Gastroesophageal sphincter (tissue), 4 donors: ENCODE measurements at regions not wholly inside any gene's neighbourhood (a gene's known extent, or its start where the extent isn't known, plus 50 kb on each side); places are given as distances from the start of the nearest gene placed in this dataset.

Experiments used
- ATAC-seq: fragments of 150-250 bp; one replicate; pipeline ENCODE4 v1.9.1; 2016; ENCODE audit warnings: mild to moderate bottlenecking, moderate library complexity
- H3K27ac ChIP-seq, 4 donors: fragments of 200-600 bp; sonication (generic) in 3 of 4; 1 replicate in 3 of 4; 2 replicates in 1 of 4; pipeline ENCODE4 v1.5.1; 2016 to 2019
- H3K27me3 ChIP-seq: fragments of 200-600 bp; sonication (generic); one replicate; pipeline ENCODE4 v1.5.1; 2019
- H3K36me3 ChIP-seq, 2 donors: fragments of 200-600 bp; sonication (generic); one replicate each; pipeline ENCODE4 v1.5.1; 2019; ENCODE audit warnings: control low read depth in 1 of 2
- H3K4me1 ChIP-seq, 3 donors: fragments of 200-600 bp; sonication (generic); 1 replicate in 2 of 3; 2 replicates in 1 of 3; pipeline ENCODE4 v1.5.1; 2016 to 2019; ENCODE audit warnings: control low read depth in 2 of 3
- H3K4me3 ChIP-seq, 2 donors: fragments of 200-600 bp; sonication (generic); one replicate each; pipeline ENCODE4 v1.5.1; 2019; ENCODE audit warnings: mild to moderate bottlenecking in 1 of 2, moderate library complexity in 1 of 2
- H3K9me3 ChIP-seq, 3 donors: fragments of 200-600 bp; sonication (generic); one replicate each; pipeline ENCODE4 v1.5.1; 2017 to 2019; ENCODE audit warnings: control low read depth in 2 of 3
- CTCF ChIP-seq, 4 experiments: fragments of 200-600 bp in 2 of 4; fragments of 450-650 bp in 2 of 4; sonication (generic) in 1 of 4; IDR thresholded peaks; one replicate each; pipeline ENCODE4 v1.5.1; 2017 to 2019; ENCODE audit warnings: antibody characterized with exemption in 4 of 4, mild to moderate bottlenecking in 2 of 4, moderate library complexity in 2 of 4
- EP300 ChIP-seq: sonication (generic); formaldehyde crosslinking; IDR thresholded peaks from one replicate; pipeline ENCODE4 v1.6.1; 2017; ENCODE audit warnings: antibody characterized with exemption, mild to moderate bottlenecking
- POLR2A ChIP-seq, 2 donors: fragments of 450-650 bp; IDR thresholded peaks; one replicate each; pipeline ENCODE4 v1.6.1; 2017; ENCODE audit warnings: antibody characterized with exemption in 2 of 2, mild to moderate bottlenecking in 2 of 2, moderate library complexity in 1 of 2
- POLR2AphosphoS5 ChIP-seq: sonication (generic); formaldehyde crosslinking; IDR thresholded peaks from one replicate; pipeline ENCODE4 v1.6.1; 2017; ENCODE audit warnings: antibody characterized with exemption
- WGBS, 2 donors: methylation state at CpG; one replicate each; pipeline ENCODE4 v1.1.5; 2018; ENCODE audit warnings: low coverage in 1 of 2; 5-methylcytosine and 5-hydroxymethylcytosine counted together

GRCh38 chr15:38991126-38991525, 426.5 kb upstream of the RASGRP1 start:
- no peak for ATAC-seq
- TF ChIP-seq CTCF (IDR thresholded peaks at IDR 0.05) (peak in 3 of 4 experiments; percentile 47 to 58 (median 52)), POLR2A (IDR thresholded peaks at IDR 0.05) (no peak)
- WGBS, 2 donors, result 38 to 61% methylated on average over 2 of the region's 4 CpGs
- H3K27ac ChIP-seq, result no peak overlapping the region
- H3K9me3 ChIP-seq, result no peaks in the 10 kb centered on the region
- no peaks in the 10 kb centered on the region for H3K27me3 ChIP-seq
- H3K4me3 ChIP-seq, result no peak overlapping the region
- H3K4me1 ChIP-seq, result peaks cover 0 to 20% (median 0%) of the 10 kb centered on the region in 3 donors
- H3K36me3 ChIP-seq, result no peaks in the 10 kb centered on the region

GRCh38 chr15:38991701-38992100, 427.1 kb upstream of the RASGRP1 start:
- ATAC-seq, result no peak
- Histone ChIP-seq H3K4me3 (no peak overlapping the region), H3K9me3 (no peaks in the 10 kb centered on the region), H3K36me3 (no peaks in the 10 kb centered on the region), H3K27me3 (no peaks in the 10 kb centered on the region), H3K4me1 (peaks cover 0 to 25% (median 4%) of the 10 kb centered on the region in 3 donors), H3K27ac (no peak overlapping the region)
- TF ChIP-seq POLR2A (IDR thresholded peaks at IDR 0.05), result no peak
- TF ChIP-seq EP300, result no peak
- 80 to 100% methylated on average over 2 of the region's 2 CpGs for WGBS, 2 donors

GRCh38 chr15:38992506-38992905, 427.9 kb upstream of the RASGRP1 start:
- peaks cover 0 to 29% (median 6%) of the 10 kb centered on the region in 3 donors for H3K4me1 ChIP-seq
- no peaks in the 10 kb centered on the region for H3K9me3 ChIP-seq
- ATAC-seq, result no peak
- no peak overlapping the region for H3K4me3 ChIP-seq
- TF ChIP-seq EP300 (no peak), POLR2AphosphoS5 (no peak), CTCF (IDR thresholded peaks at IDR 0.05) (no peak), POLR2A (IDR thresholded peaks at IDR 0.05) (no peak)
- H3K27me3 ChIP-seq, result no peaks in the 10 kb centered on the region
- H3K36me3 ChIP-seq, result no peaks in the 10 kb centered on the region
- H3K27ac ChIP-seq, result no peak overlapping the region
- 45 to 64% methylated on average over 3 to 4 of the region's 4 CpGs for WGBS, 2 donors

- WGBS, 2 donors, result 90 to 95% methylated on average over 2 of the region's 2 CpGs
- Histone ChIP-seq H3K27me3 (no peaks in the 10 kb centered on the region), H3K36me3 (no peaks in the 10 kb centered on the region), H3K9me3 (no peaks in the 10 kb centered on the region), H3K4me3 (no peak overlapping the region), H3K4me1 (peaks cover 0 to 29% (median 6%) of the 10 kb centered on the region in 3 donors), H3K27ac (no peak overlapping the region)
- no peak for ATAC-seq
- TF ChIP-seq POLR2AphosphoS5, result no peak
- no peak for TF ChIP-seq CTCF (IDR thresholded peaks at IDR 0.05)
Observed at GRCh38 chr15:38992930-38993329, 428.3 kb upstream of the RASGRP1 start.

GRCh38 chr15:38994310-38994709, 429.7 kb upstream of the RASGRP1 start:
- H3K27ac ChIP-seq, result no peak overlapping the region
- no peaks in the 10 kb centered on the region for H3K27me3 ChIP-seq
- H3K4me3 ChIP-seq, result no peak overlapping the region
- no peak for ATAC-seq
- no peaks in the 10 kb centered on the region for H3K36me3 ChIP-seq
- peaks cover 0 to 29% (median 6%) of the 10 kb centered on the region in 3 donors for H3K4me1 ChIP-seq
- 50% methylated on average over 1 to 2 of the region's 2 CpGs for WGBS, 2 donors
- no peaks in the 10 kb centered on the region for H3K9me3 ChIP-seq
- TF ChIP-seq CTCF (IDR thresholded peaks at IDR 0.05), result no peak
